ENCODE measurements at regions not wholly inside any gene's neighbourhood (a gene's known extent, or its start where the extent isn't known, plus 50 kb on each side); places are given as distances from the start of the nearest gene placed in this dataset.

GRCh38 chr1:244919320-244920282, 55.3 kb upstream of the HNRNPU start (continued):
- peak; percentile 94 for TF ChIP-seq ATF2 (tag by site-specific recombination; IDR thresholded peaks at IDR 0.05; ENCODE audit: low read depth)
- TF ChIP-seq ZNF629 (tag by site-specific recombination; IDR thresholded peaks at IDR 0.05) = peak; percentile 55
- no peak for TF ChIP-seq ZNF555 (tag by site-specific recombination; conservative IDR thresholded peaks at IDR 0.05)
- TF ChIP-seq ZNF843 (tag by site-specific recombination; IDR thresholded peaks at IDR 0.05) = no peak
- TF ChIP-seq ZNF157 (tag by site-specific recombination; IDR thresholded peaks at IDR 0.05) = no peak
- TF ChIP-seq, protein P1, sequence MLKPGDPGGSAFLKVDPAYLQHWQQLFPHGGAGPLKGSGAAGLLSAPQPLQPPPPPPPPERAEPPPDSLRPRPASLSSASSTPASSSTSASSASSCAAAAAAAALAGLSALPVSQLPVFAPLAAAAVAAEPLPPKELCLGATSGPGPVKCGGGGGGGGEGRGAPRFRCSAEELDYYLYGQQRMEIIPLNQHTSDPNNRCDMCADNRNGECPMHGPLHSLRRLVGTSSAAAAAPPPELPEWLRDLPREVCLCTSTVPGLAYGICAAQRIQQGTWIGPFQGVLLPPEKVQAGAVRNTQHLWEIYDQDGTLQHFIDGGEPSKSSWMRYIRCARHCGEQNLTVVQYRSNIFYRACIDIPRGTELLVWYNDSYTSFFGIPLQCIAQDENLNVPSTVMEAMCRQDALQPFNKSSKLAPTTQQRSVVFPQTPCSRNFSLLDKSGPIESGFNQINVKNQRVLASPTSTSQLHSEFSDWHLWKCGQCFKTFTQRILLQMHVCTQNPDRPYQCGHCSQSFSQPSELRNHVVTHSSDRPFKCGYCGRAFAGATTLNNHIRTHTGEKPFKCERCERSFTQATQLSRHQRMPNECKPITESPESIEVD (tag by site-specific recombination; IDR thresholded peaks at IDR 0.05) = peak; percentile 55

- Histone ChIP-seq H3K36me3 (ENCODE audit: control insufficient read depth in 2 of 2, insufficient read depth in 1 of 2, low read length in 2 of 2) (no peaks in the 10 kb centered on the region), H3K27ac (ENCODE audit: extremely low read depth, low read depth, low read length) (peak overlapping the region; percentile 10; the same call in 1 of the 2 replicates), H3K4me3 (ENCODE audit: low read depth, low read length) (peak overlapping the region; percentile 43), H3K9me3 (ENCODE audit: control insufficient read depth, insufficient read depth, low read depth, low read length) (no peaks in the 10 kb centered on the region), H3K4me1 (ENCODE audit: control insufficient read depth, insufficient read depth, low read length) (peaks cover 3% of the 10 kb centered on the region; the same call in 1 of the 2 replicates)
- POLR2A ChIA-PET = no interaction called here
- CTCF ChIA-PET = interaction anchor here (0.6 to 1.6 kb wide), 3 partner anchors 31 to 124 kb away, joined by 3 to 4 read pairs (median 4); no protein-coding TSS in a partner anchor
- TF ChIP-seq, protein P2, sequence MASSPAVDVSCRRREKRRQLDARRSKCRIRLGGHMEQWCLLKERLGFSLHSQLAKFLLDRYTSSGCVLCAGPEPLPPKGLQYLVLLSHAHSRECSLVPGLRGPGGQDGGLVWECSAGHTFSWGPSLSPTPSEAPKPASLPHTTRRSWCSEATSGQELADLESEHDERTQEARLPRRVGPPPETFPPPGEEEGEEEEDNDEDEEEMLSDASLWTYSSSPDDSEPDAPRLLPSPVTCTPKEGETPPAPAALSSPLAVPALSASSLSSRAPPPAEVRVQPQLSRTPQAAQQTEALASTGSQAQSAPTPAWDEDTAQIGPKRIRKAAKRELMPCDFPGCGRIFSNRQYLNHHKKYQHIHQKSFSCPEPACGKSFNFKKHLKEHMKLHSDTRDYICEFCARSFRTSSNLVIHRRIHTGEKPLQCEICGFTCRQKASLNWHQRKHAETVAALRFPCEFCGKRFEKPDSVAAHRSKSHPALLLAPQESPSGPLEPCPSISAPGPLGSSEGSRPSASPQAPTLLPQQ (tag by site-specific recombination; IDR thresholded peaks at IDR 0.05) = peak; percentile 82
- TF ChIP-seq SP3 (tag by site-specific recombination; IDR thresholded peaks at IDR 0.05) (peak; percentile 60; the same call in 1 of the 2 replicates), ZNF585B (tag by site-specific recombination; IDR thresholded peaks at IDR 0.05) (no peak), ZNF324 (tag by site-specific recombination; IDR thresholded peaks at IDR 0.05) (peak; percentile 49; the same call in 1 of the 2 replicates), ZNF114 (tag by site-specific recombination; IDR thresholded peaks at IDR 0.05) (no peak), ZNF623 (tag by site-specific recombination; IDR thresholded peaks at IDR 0.05) (0 out of 2 replicates have a peak, but pooled peaks have one; percentile 9), ZNF16 (tag by site-specific recombination; IDR thresholded peaks at IDR 0.05; ENCODE audit: low read depth) (no peak), IKZF3 (tag by site-specific recombination; IDR thresholded peaks at IDR 0.05) (peak; percentile 33; the same call in 1 of the 2 replicates), ZNF350 (tag by site-specific recombination; IDR thresholded peaks at IDR 0.05) (no peak), ZSCAN23 (tag by site-specific recombination; IDR thresholded peaks at IDR 0.05) (no peak), ZSCAN16 (tag by site-specific recombination; IDR thresholded peaks at IDR 0.05) (no peak), ZNF596 (tag by site-specific recombination; IDR thresholded peaks at IDR 0.05) (peak; percentile 76), ZNF558 (tag by site-specific recombination; IDR thresholded peaks at IDR 0.05) (0 out of 2 replicates have a peak, but pooled peaks have one; percentile 15), ZSCAN30 (tag by site-specific recombination; IDR thresholded peaks at IDR 0.05) (peak; percentile 92), HOXC10 (CRISPR knock-in tag; IDR thresholded peaks at IDR 0.05) (no peak), ZNF394 (tag by site-specific recombination; IDR thresholded peaks at IDR 0.05; ENCODE audit: borderline replicate concordance) (no peak), ZNF223 (tag by site-specific recombination; IDR thresholded peaks at IDR 0.05) (0 out of 2 replicates have a peak, but pooled peaks have one; percentile 35), EGR2 (tag by site-specific recombination; IDR thresholded peaks at IDR 0.05; ENCODE audit: low read depth) (peak; percentile 98)
- TF ChIP-seq, protein P3, sequence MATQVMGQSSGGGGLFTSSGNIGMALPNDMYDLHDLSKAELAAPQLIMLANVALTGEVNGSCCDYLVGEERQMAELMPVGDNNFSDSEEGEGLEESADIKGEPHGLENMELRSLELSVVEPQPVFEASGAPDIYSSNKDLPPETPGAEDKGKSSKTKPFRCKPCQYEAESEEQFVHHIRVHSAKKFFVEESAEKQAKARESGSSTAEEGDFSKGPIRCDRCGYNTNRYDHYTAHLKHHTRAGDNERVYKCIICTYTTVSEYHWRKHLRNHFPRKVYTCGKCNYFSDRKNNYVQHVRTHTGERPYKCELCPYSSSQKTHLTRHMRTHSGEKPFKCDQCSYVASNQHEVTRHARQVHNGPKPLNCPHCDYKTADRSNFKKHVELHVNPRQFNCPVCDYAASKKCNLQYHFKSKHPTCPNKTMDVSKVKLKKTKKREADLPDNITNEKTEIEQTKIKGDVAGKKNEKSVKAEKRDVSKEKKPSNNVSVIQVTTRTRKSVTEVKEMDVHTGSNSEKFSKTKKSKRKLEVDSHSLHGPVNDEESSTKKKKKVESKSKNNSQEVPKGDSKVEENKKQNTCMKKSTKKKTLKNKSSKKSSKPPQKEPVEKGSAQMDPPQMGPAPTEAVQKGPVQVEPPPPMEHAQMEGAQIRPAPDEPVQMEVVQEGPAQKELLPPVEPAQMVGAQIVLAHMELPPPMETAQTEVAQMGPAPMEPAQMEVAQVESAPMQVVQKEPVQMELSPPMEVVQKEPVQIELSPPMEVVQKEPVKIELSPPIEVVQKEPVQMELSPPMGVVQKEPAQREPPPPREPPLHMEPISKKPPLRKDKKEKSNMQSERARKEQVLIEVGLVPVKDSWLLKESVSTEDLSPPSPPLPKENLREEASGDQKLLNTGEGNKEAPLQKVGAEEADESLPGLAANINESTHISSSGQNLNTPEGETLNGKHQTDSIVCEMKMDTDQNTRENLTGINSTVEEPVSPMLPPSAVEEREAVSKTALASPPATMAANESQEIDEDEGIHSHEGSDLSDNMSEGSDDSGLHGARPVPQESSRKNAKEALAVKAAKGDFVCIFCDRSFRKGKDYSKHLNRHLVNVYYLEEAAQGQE (tag by site-specific recombination; IDR thresholded peaks at IDR 0.05) = peak; percentile 38; the same call in 1 of the 2 replicates
Measured at GRCh38 chr1:244918421-244919319, 54.3 kb upstream of the HNRNPU start.

Measured in HEK293 (cell line).